ENCODE measurements at regions not wholly inside any gene's neighbourhood (a gene's known extent, or its start where the extent isn't known, plus 50 kb on each side); places are given as distances from the start of the nearest gene placed in this dataset.

GRCh38 chr4:131344761-131345160 is 1804.3 kb upstream of the PCDH10 start:
- TF ChIP-seq CTCF (conservative IDR thresholded peaks at IDR 0.05 in 1 of 2, IDR thresholded peaks at IDR 0.05 in 1 of 2; ENCODE audit: low read depth in 1 of 2, low read length in 2 of 2), result no peak
- no peak for TF ChIP-seq EZH2 (IDR thresholded peaks at IDR 0.05; ENCODE audit: low read length, missing control alignments)

Data from fibroblast of lung (primary cell).